K562 (cell line): ENCODE measurements at regions not wholly inside any gene's neighbourhood (a gene's known extent, or its start where the extent isn't known, plus 50 kb on each side); places are given as distances from the start of the nearest gene placed in this dataset.

Source experiments
- BHLHE40 ChIP-seq: IDR thresholded peaks from 2 replicates; pipeline ENCODE4 v1.6.1; 2011; ENCODE audit warnings: low read length, improper control_type of control experiment
- CLOCK ChIP-seq: fragments of 250-450 bp; sonication (Bioruptor Pico); IDR thresholded peaks from 2 replicates; pipeline ENCODE4 v1.4.0; 2020; ENCODE audit warnings: mild to moderate bottlenecking, moderate library complexity, borderline replicate concordance
- CTCFL ChIP-seq: IDR thresholded peaks from 2 replicates; pipeline ENCODE4 v1.6.1; 2011; ENCODE audit warnings: borderline replicate concordance, low read depth, mild to moderate bottlenecking, moderate library complexity, low read length; ENCODE audit not compliant: insufficient read depth, poor library complexity, severe bottlenecking
- KDM5B ChIP-seq: fragments of 200-600 bp; sonication (generic); IDR thresholded peaks from 2 replicates; pipeline ENCODE4 v1.6.1; 2012; ENCODE audit warnings: low read depth, mild to moderate bottlenecking, moderate library complexity, low read length, control low read depth, inconsistent platforms; ENCODE audit not compliant: insufficient replicate concordance
- NR2F6 ChIP-seq: fragments of 450-650 bp; formaldehyde crosslinking; IDR thresholded peaks from 2 replicates; pipeline ENCODE4 v1.4.0; 2020; ENCODE audit warnings: mild to moderate bottlenecking
- POLR2B ChIP-seq: fragments of 450-650 bp; IDR thresholded peaks from 2 replicates; pipeline ENCODE4 v1.6.1; 2018; ENCODE audit warnings: low read depth; ENCODE audit not compliant: partially characterized antibody
- RB1 ChIP-seq: fragments of 450-650 bp; IDR thresholded peaks from 2 replicates; pipeline ENCODE4 v1.6.1; 2017; ENCODE audit warnings: low read depth, mild to moderate bottlenecking
- SMC3 ChIP-seq: conservative IDR thresholded peaks from 2 replicates; pipeline ENCODE4 v1.6.1; 2011; ENCODE audit warnings: low read depth, low read length, improper control_type of control experiment; ENCODE audit not compliant: insufficient read depth
- YY1 ChIP-seq, 3 experiments: IDR thresholded peaks; 2 replicates each; pipeline ENCODE4 v1.6.1; 2011; ENCODE audit warnings: low read length in 2 of 3, mild to moderate bottlenecking in 2 of 3, moderate library complexity in 2 of 3, borderline replicate concordance in 1 of 3, control low read depth in 1 of 3, low read depth in 1 of 3; ENCODE audit not compliant: insufficient read depth in 3 of 3, insufficient replicate concordance in 2 of 3, control insufficient read depth in 1 of 3, insufficient read length in 1 of 3; ENCODE audit errors: extremely low read depth in 1 of 3
- ZBTB43 ChIP-seq: sonication (generic); formaldehyde crosslinking; IDR thresholded peaks from 2 replicates; pipeline ENCODE4 v1.8.0; 2023; ENCODE audit warnings: mild to moderate bottlenecking, missing genetic modification reagents
- ZC3H8 ChIP-seq: fragments of 450-650 bp; IDR thresholded peaks from 2 replicates; pipeline ENCODE4 v1.6.1; 2017
- ZNF518B ChIP-seq: fragments of 250-450 bp; sonication (Bioruptor Pico); IDR thresholded peaks from 2 replicates; pipeline ENCODE4 v1.5.0; 2021; ENCODE audit warnings: mild to moderate bottlenecking, moderate library complexity
- ZNF561 ChIP-seq: fragments of 450-650 bp; formaldehyde crosslinking; conservative IDR thresholded peaks from 2 replicates; pipeline ENCODE4 v1.4.0; 2020; ENCODE audit warnings: mild to moderate bottlenecking, moderate library complexity
- ZZZ3 ChIP-seq: fragments of 450-650 bp; IDR thresholded peaks from 2 replicates; pipeline ENCODE4 v1.6.1; 2016; ENCODE audit warnings: antibody characterized with exemption, mild to moderate bottlenecking, moderate library complexity

- TF ChIP-seq YY1 (IDR thresholded peaks at IDR 0.05; ENCODE audit: borderline replicate concordance in 1 of 3, control insufficient read depth in 1 of 3, extremely low read depth in 1 of 3, insufficient read depth in 3 of 3, insufficient read length in 1 of 3, insufficient replicate concordance in 2 of 3, low read depth in 1 of 3, low read length in 2 of 3) (peak in 2 of 3 experiments; percentile 22 to 44), CTCFL (peak; percentile 46), ZZZ3 (no peak), SMC3 (no peak), CLOCK (CRISPR knock-in tag) (no peak), ZNF561 (CRISPR knock-in tag) (no peak), KDM5B (peak; percentile 55), RB1 (peak; percentile 71), NR2F6 (CRISPR knock-in tag) (no peak), BHLHE40 (0 out of 2 replicates have a peak, but pooled peaks have one; percentile 16), POLR2B (peak; percentile 74), ZBTB43 (peak; percentile 81; the same call in 1 of the 2 replicates), ZNF518B (CRISPR knock-in tag) (no peak), ZC3H8 (no peak)
These were observed 49.8 kb upstream of the BAHCC1 start (continued) for GRCh38 chr17:81345228-81346089.
